ENCODE measurements at regions not wholly inside any gene's neighbourhood (a gene's known extent, or its start where the extent isn't known, plus 50 kb on each side); places are given as distances from the start of the nearest gene placed in this dataset.

DNA sequence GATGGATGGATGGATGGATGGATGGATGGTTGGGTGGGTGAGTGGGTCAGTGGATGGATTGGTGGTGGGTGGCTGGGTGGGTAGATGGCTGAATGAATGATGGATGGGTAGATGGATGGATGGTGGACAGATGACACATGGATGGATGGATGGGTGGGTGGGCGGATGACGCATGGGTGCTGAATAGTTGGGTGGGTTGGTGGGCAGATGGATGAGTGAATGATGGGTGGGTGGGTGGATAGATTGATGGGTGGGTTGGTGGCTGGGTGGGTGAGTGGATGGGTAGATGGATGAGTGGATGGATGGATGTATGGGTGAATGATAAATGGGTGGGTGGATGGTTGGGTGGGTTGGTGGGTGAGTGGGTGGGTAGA is 69.9 kb upstream of the NKX1-1 start:
- H3K36me3 Mint-ChIP-seq (ENCODE audit: low read depth): peaks cover 3% of the 10 kb centered on the region
- H3K9me3 Mint-ChIP-seq: peaks cover 8% of the 10 kb centered on the region
- no peak for TF ChIP-seq CTCF (conservative IDR thresholded peaks at IDR 0.05)
- DNase-seq (ENCODE audit: low read depth, low spot score): no peak
- no peak overlapping the region for H3K4me3 Mint-ChIP-seq
- H3K4me1 Mint-ChIP-seq: no peaks in the 10 kb centered on the region
- no peak overlapping the region for H3K27ac Mint-ChIP-seq (ENCODE audit: unreplicated experiment)
- H3K27me3 Mint-ChIP-seq (ENCODE audit: low read depth): peaks cover 6% of the 10 kb centered on the region

DNA sequence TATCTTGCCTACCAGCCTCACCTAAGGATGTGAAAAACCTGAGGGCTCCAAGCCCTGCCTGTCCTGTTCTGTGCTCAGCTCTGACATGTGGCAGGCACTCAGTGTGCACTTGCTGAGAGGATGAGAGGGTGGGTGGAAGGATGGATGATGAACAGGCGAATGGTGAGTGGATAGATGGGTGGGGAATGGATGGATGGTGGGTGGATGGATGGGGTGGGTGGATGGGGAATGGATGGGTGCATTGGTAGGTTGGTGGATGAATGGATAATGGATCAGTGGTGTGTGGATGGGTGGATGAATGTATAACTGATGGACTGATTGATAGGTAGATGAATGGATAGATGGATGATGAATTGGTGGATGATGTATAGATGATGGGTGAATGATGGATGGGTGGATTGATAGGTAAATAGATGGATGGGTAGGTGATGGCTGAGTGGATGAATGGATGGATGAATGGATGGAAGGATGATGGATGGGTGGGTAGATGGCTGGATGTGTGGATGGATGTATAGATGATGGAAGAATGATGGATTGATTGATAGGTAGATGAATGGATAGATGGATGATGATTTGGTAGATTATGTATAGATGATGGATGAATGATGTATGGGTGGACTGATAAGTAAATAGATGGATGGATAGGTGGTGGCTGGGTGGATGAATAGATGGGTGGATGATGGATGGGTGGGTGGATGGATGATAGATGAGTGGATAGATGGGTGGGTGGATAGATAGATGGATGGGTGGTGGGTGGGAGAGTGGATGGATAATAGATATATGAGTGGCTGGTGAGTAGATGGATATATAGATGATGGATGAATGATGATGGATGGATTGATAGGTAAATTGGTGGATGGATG is 69.3 kb upstream of the NKX1-1 start:
- H3K36me3 Mint-ChIP-seq (ENCODE audit: low read depth): peaks cover 3% of the 10 kb centered on the region
- no peak overlapping the region for H3K4me3 Mint-ChIP-seq
- H3K27me3 Mint-ChIP-seq (ENCODE audit: low read depth): peaks cover 6% of the 10 kb centered on the region
- peaks cover 8% of the 10 kb centered on the region for H3K9me3 Mint-ChIP-seq
- no peaks in the 10 kb centered on the region for H3K4me1 Mint-ChIP-seq
- no peak overlapping the region for H3K27ac Mint-ChIP-seq (ENCODE audit: unreplicated experiment)
- no peak for TF ChIP-seq CTCF (conservative IDR thresholded peaks at IDR 0.05)
- no peak for DNase-seq (ENCODE audit: low read depth, low spot score)

DNA sequence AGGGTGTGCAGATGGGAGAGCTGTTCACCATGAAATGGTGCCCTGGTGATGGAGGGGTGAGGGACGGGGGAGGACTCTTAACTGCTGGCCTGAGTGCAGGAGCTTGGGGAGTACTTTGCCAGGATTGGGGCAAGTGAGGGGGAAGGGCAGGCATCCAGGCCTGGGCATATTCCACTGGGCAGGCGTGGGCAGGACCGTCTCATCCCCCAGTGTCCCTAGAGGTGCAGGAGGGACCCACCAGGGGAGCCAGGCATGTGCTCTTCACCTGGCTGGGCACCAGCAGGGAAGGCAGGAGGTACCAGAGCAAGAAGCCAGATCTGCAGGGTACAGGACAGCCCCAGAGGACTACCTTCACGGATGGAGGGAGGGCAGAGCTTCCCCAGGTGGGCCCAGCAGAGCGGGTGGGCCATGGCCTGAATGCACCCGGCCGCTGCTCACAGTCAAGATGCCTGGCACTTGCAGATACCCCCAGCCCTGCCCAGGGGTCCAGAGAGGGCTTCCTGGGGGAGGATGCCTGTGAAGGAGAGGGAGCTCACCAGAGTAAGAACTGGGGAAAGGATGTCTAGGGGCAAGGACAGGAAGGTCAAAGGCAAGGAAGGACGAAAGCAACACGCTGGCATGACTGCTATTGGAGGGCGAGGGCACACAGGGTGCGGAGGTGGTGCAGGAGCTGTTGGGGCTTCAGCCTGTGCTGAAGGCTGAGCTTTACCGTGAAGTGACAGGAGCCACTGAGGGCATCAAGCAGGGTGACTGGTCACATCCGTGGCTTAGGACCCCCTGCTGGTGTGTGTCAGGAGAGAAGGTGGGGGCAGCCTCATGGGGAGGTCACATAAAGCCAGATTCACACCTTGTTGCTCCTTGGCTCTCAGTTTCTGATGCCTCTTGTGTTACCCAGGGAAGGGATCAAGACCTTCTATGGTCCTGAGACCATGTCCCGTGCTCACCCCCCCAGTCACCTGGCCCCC is 68.2 kb upstream of the NKX1-1 start:
- Mint-ChIP-seq H3K27me3 (ENCODE audit: low read depth) (peaks cover 4% of the 10 kb centered on the region), H3K9me3 (peaks cover 8% of the 10 kb centered on the region), H3K4me1 (no peaks in the 10 kb centered on the region), H3K36me3 (ENCODE audit: low read depth) (peaks cover 3% of the 10 kb centered on the region), H3K4me3 (no peak overlapping the region), H3K27ac (ENCODE audit: unreplicated experiment) (peak overlapping the region; percentile 46)
- no peak for DNase-seq (ENCODE audit: low read depth, low spot score)
- no peak for TF ChIP-seq CTCF (conservative IDR thresholded peaks at IDR 0.05)

DNA sequence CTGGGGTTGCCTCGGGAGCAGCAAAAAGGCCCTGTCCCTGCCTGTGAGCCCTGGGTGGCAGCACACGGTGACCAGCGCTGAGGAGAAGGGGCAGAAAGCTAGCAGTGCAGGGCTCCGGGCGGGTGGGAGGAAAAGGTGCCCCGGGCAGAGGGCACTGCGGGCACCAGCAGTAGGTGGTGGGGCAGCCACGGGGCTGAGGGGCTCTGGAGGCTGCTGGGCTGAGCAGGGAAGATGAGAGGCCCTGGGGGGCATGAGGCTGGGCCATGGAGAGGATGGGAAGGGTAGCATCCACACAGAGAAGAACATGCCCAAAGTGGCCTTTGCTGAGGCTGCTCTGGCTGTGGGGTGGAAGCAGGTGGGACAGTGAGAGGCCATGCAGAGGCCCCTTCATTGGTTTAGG is 67.5 kb upstream of the NKX1-1 start:
- H3K36me3 Mint-ChIP-seq (ENCODE audit: low read depth): peaks cover 3% of the 10 kb centered on the region
- DNase-seq (ENCODE audit: low read depth, low spot score): no peak
- peaks cover 8% of the 10 kb centered on the region for H3K9me3 Mint-ChIP-seq

More for the DNA sequence above, 67.5 kb upstream of the NKX1-1 start:
- H3K4me3 Mint-ChIP-seq: no peak overlapping the region
- no peak for TF ChIP-seq CTCF (conservative IDR thresholded peaks at IDR 0.05)
- H3K27me3 Mint-ChIP-seq (ENCODE audit: low read depth): peaks cover 4% of the 10 kb centered on the region
- H3K4me1 Mint-ChIP-seq: no peaks in the 10 kb centered on the region
- no peak overlapping the region for H3K27ac Mint-ChIP-seq (ENCODE audit: unreplicated experiment)

Measured in neural crest cell (in vitro differentiated cells).